ENCODE measurements at regions not wholly inside any gene's neighbourhood (a gene's known extent, or its start where the extent isn't known, plus 50 kb on each side); places are given as distances from the start of the nearest gene placed in this dataset.

- Histone ChIP-seq H3K36me3 (ENCODE audit: control insufficient read depth, insufficient read depth, low read length) (no peaks in the 10 kb centered on the region), H2AFZ (ENCODE audit: low read length) (no peak overlapping the region), H3K4me1 (ENCODE audit: control insufficient read depth, extremely low read depth, insufficient read depth, low read length) (no peaks in the 10 kb centered on the region), H3K4me3 (replicated peaks in 1 of 4; ENCODE audit: control extremely low read depth in 1 of 4, insufficient read depth in 1 of 4, low read depth in 3 of 4, low read length in 4 of 4) (no peak overlapping the region), H3K27ac (ENCODE audit: insufficient read depth, low read length) (no peak overlapping the region), H3K9ac (ENCODE audit: insufficient read depth, low read length) (no peak overlapping the region), H3K4me2 (ENCODE audit: extremely low read depth, insufficient read depth, low read length) (no peak overlapping the region), H4K20me1 (ENCODE audit: control insufficient read depth, extremely low read depth, insufficient read depth, low read length) (no peaks in the 10 kb centered on the region), H3K79me2 (ENCODE audit: control insufficient read depth, insufficient read depth, low read length) (no peaks in the 10 kb centered on the region), H3K27me3 (ENCODE audit: control insufficient read depth, insufficient read depth, low read length) (no peaks in the 10 kb centered on the region), H3K9me3 (ENCODE audit: control insufficient read depth, insufficient read depth, low read depth, low read length) (no peaks in the 10 kb centered on the region)
- no peak for TF ChIP-seq EZH2 (IDR thresholded peaks at IDR 0.05; ENCODE audit: low read length, missing control alignments)
- no peak for TF ChIP-seq CTCF (conservative IDR thresholded peaks at IDR 0.05 in 1 of 2, IDR thresholded peaks at IDR 0.05 in 1 of 2; ENCODE audit: low read depth in 1 of 2, low read length in 2 of 2)
- DNase-seq (ENCODE audit: low read depth in 2 of 2): no peak
Measured at GRCh38 chr4:72895408-72895807, 174.1 kb downstream of the COX18 start.

GRCh38 chr4:72893354-72894066 lies 176.0 kb downstream of the COX18 start:
- Histone ChIP-seq H3K36me3 (ENCODE audit: control insufficient read depth, insufficient read depth, low read length) (no peaks in the 10 kb centered on the region), H2AFZ (ENCODE audit: low read length) (no peak overlapping the region), H3K79me2 (ENCODE audit: control insufficient read depth, insufficient read depth, low read length) (no peaks in the 10 kb centered on the region), H3K27ac (ENCODE audit: insufficient read depth, low read length) (no peak overlapping the region), H3K4me2 (ENCODE audit: extremely low read depth, insufficient read depth, low read length) (no peak overlapping the region), H3K27me3 (ENCODE audit: control insufficient read depth, insufficient read depth, low read length) (no peaks in the 10 kb centered on the region), H3K4me3 (replicated peaks in 1 of 4; ENCODE audit: control extremely low read depth in 1 of 4, insufficient read depth in 1 of 4, low read depth in 3 of 4, low read length in 4 of 4) (no peak overlapping the region), H4K20me1 (ENCODE audit: control insufficient read depth, extremely low read depth, insufficient read depth, low read length) (no peaks in the 10 kb centered on the region), H3K9me3 (ENCODE audit: control insufficient read depth, insufficient read depth, low read depth, low read length) (no peaks in the 10 kb centered on the region), H3K4me1 (ENCODE audit: control insufficient read depth, extremely low read depth, insufficient read depth, low read length) (no peaks in the 10 kb centered on the region), H3K9ac (ENCODE audit: insufficient read depth, low read length) (no peak overlapping the region)
- TF ChIP-seq EZH2 (IDR thresholded peaks at IDR 0.05; ENCODE audit: low read length, missing control alignments) (no peak), CTCF (conservative IDR thresholded peaks at IDR 0.05 in 1 of 2, IDR thresholded peaks at IDR 0.05 in 1 of 2; ENCODE audit: low read depth in 1 of 2, low read length in 2 of 2) (no peak)
- DNase-seq (ENCODE audit: low read depth in 2 of 2): no peak

- no peaks in the 10 kb centered on the region for H3K27me3 ChIP-seq (ENCODE audit: control insufficient read depth, insufficient read depth, low read length)
- TF ChIP-seq EZH2 (IDR thresholded peaks at IDR 0.05; ENCODE audit: low read length, missing control alignments): no peak
- TF ChIP-seq CTCF (conservative IDR thresholded peaks at IDR 0.05 in 1 of 2, IDR thresholded peaks at IDR 0.05 in 1 of 2; ENCODE audit: low read depth in 1 of 2, low read length in 2 of 2): no peak
- no peak overlapping the region for H3K4me3 ChIP-seq (replicated peaks in 1 of 4; ENCODE audit: control extremely low read depth in 1 of 4, insufficient read depth in 1 of 4, low read depth in 3 of 4, low read length in 4 of 4)
- H3K36me3 ChIP-seq (ENCODE audit: control insufficient read depth, insufficient read depth, low read length): no peaks in the 10 kb centered on the region
- no peaks in the 10 kb centered on the region for H4K20me1 ChIP-seq (ENCODE audit: control insufficient read depth, extremely low read depth, insufficient read depth, low read length)
- H3K4me1 ChIP-seq (ENCODE audit: control insufficient read depth, extremely low read depth, insufficient read depth, low read length): no peaks in the 10 kb centered on the region
- H3K27ac ChIP-seq (ENCODE audit: insufficient read depth, low read length): no peak overlapping the region
- H3K4me2 ChIP-seq (ENCODE audit: extremely low read depth, insufficient read depth, low read length): no peak overlapping the region
- DNase-seq (ENCODE audit: low read depth in 2 of 2): peak in 1 of 2 donors; percentile 58
- no peak overlapping the region for H2AFZ ChIP-seq (ENCODE audit: low read length)
- H3K9me3 ChIP-seq (ENCODE audit: control insufficient read depth, insufficient read depth, low read depth, low read length): no peaks in the 10 kb centered on the region
- no peaks in the 10 kb centered on the region for H3K79me2 ChIP-seq (ENCODE audit: control insufficient read depth, insufficient read depth, low read length)
- H3K9ac ChIP-seq (ENCODE audit: insufficient read depth, low read length): no peak overlapping the region
Measured at GRCh38 chr4:72888331-72888730, 181.2 kb downstream of the COX18 start.
